ENCODE measurements at regions not wholly inside any gene's neighbourhood (a gene's known extent, or its start where the extent isn't known, plus 50 kb on each side); places are given as distances from the start of the nearest gene placed in this dataset.

- DNase-seq (ENCODE audit: low spot score) (no peak), FAIRE-seq (no peak)
These were observed 108.5 kb upstream of the EPHA6 start for GRCh38 chr3:96705895-96706294.

- DNase-seq (ENCODE audit: low spot score), result no peak
These were observed 107.9 kb upstream of the EPHA6 start for GRCh38 chr3:96706509-96706908.

GRCh38 chr3:96711816-96712215 lies 102.6 kb upstream of the EPHA6 start:
- FAIRE-seq (no peak), DNase-seq (ENCODE audit: low spot score) (no peak)

More at GRCh38 chr3:96706509-96706908, 107.9 kb upstream of the EPHA6 start:
- FAIRE-seq, result no peak

- FAIRE-seq (no peak), DNase-seq (ENCODE audit: low spot score) (no peak)
These were observed 101.6 kb upstream of the EPHA6 start for GRCh38 chr3:96712792-96713191.

- DNase-seq (ENCODE audit: low spot score) (no peak), FAIRE-seq (no peak)
These were observed 94.5 kb upstream of the EPHA6 start for GRCh38 chr3:96719921-96720320.

- DNase-seq (ENCODE audit: low spot score) (no peak), FAIRE-seq (no peak)
These were observed 83.4 kb upstream of the EPHA6 start for GRCh38 chr3:96731031-96731430.

GRCh38 chr3:96734273-96735009 lies 80.0 kb upstream of the EPHA6 start:
- no peak for DNase-seq (ENCODE audit: low spot score)
- no peak for FAIRE-seq

GRCh38 chr3:96748139-96748538 lies 66.3 kb upstream of the EPHA6 start:
- FAIRE-seq (no peak), DNase-seq (ENCODE audit: low spot score) (no peak)

- DNase-seq (ENCODE audit: low spot score), result no peak
- FAIRE-seq, result no peak
These were observed 64.2 kb upstream of the EPHA6 start for GRCh38 chr3:96750094-96750767.

GRCh38 chr3:96753124-96753523 lies 61.3 kb upstream of the EPHA6 start:
- FAIRE-seq, result no peak

GRCh38 chr3:96754128-96754527 lies 60.3 kb upstream of the EPHA6 start:
- DNase-seq (ENCODE audit: low spot score), result no peak
- FAIRE-seq, result no peak

More at GRCh38 chr3:96753124-96753523, 61.3 kb upstream of the EPHA6 start:
- DNase-seq (ENCODE audit: low spot score), result no peak

- FAIRE-seq (no peak), DNase-seq (ENCODE audit: low spot score) (no peak)
These were observed 58.9 kb upstream of the EPHA6 start for GRCh38 chr3:96755519-96755918.

GRCh38 chr3:96756516-96756915 lies 57.9 kb upstream of the EPHA6 start:
- no peak for FAIRE-seq
- no peak for DNase-seq (ENCODE audit: low spot score)

- DNase-seq (ENCODE audit: low spot score) (no peak), FAIRE-seq (no peak)
These were observed 53.4 kb upstream of the EPHA6 start for GRCh38 chr3:96760956-96761355.
